NCI-H2171 treated with DMSO at 0.1 percent for 48 hours (cell line): ENCODE measurements at regions not wholly inside any gene's neighbourhood (a gene's known extent, or its start where the extent isn't known, plus 50 kb on each side); places are given as distances from the start of the nearest gene placed in this dataset.
A peak's percentile ranks its signal among the peaks of the same experiment; 100 is the strongest.
"Not testable (repeated sequence)": the region's sequence is repeated elsewhere in the genome, so short reads cannot be mapped to it uniquely, and the experiment has no call there.

Experiments
- DNase-seq: peaks from one replicate; lab custom pipeline; 2025; lab: John Stamatoyannopoulos, UW

GRCh38 chr11:45409587-45409986, 123.4 kb upstream of the SYT13 start:
- peak; percentile 80 for DNase-seq

- DNase-seq: no peak
Measured at GRCh38 chr11:45407226-45407625, 121.1 kb upstream of the SYT13 start.

- DNase-seq: no peak
Measured at GRCh38 chr11:45405916-45406670, 120.0 kb upstream of the SYT13 start.

- not testable (repeated sequence) for DNase-seq
Measured at GRCh38 chr11:45403521-45403920, 117.4 kb upstream of the SYT13 start.

GRCh38 chr11:45402049-45402630, 116.0 kb upstream of the SYT13 start:
- DNase-seq: no peak

GRCh38 chr11:45400591-45400990, 114.5 kb upstream of the SYT13 start:
- DNase-seq: no peak

- peak; percentile 52 for DNase-seq
Measured at GRCh38 chr11:45399166-45399565, 113.0 kb upstream of the SYT13 start.

GRCh38 chr11:45398325-45398724, 112.2 kb upstream of the SYT13 start:
- no peak for DNase-seq

- DNase-seq: no peak
Measured at GRCh38 chr11:45396394-45396793, 110.3 kb upstream of the SYT13 start.

GRCh38 chr11:45395947-45396346, 109.8 kb upstream of the SYT13 start:
- DNase-seq: peak; percentile 82

GRCh38 chr11:45395421-45395820, 109.3 kb upstream of the SYT13 start:
- no peak for DNase-seq

- DNase-seq: no peak
Measured at GRCh38 chr11:45394294-45395085, 108.3 kb upstream of the SYT13 start.

- DNase-seq: no peak
Measured at GRCh38 chr11:45393826-45394225, 107.7 kb upstream of the SYT13 start.

- DNase-seq: no peak
Measured at GRCh38 chr11:45393334-45393733, 107.2 kb upstream of the SYT13 start.

GRCh38 chr11:45392591-45393091, 106.5 kb upstream of the SYT13 start:
- DNase-seq: no peak

- DNase-seq: no peak
Measured at GRCh38 chr11:45392154-45392553, 106.0 kb upstream of the SYT13 start.

- DNase-seq: no peak
Measured at GRCh38 chr11:45391168-45391850, 105.2 kb upstream of the SYT13 start.

GRCh38 chr11:45390407-45390806, 104.3 kb upstream of the SYT13 start:
- DNase-seq: no peak

GRCh38 chr11:45388472-45388871, 102.3 kb upstream of the SYT13 start:
- no peak for DNase-seq

GRCh38 chr11:45387885-45388284, 101.7 kb upstream of the SYT13 start:
- not testable (repeated sequence) for DNase-seq

- DNase-seq: no peak
Measured at GRCh38 chr11:45386972-45387371, 100.8 kb upstream of the SYT13 start.

GRCh38 chr11:45385844-45386243, 99.7 kb upstream of the SYT13 start:
- DNase-seq: no peak
